ENCODE measurements at regions not wholly inside any gene's neighbourhood (a gene's known extent, or its start where the extent isn't known, plus 50 kb on each side); places are given as distances from the start of the nearest gene placed in this dataset.
"Not testable (repeated sequence)": the region's sequence is repeated elsewhere in the genome, so short reads cannot be mapped to it uniquely, and the experiment has no call there.

GRCh38 chr10:94131885-94132284 lies 138.2 kb downstream of the PLCE1 start:
- DNase-seq: no peak

GRCh38 chr10:94133239-94133638 lies 139.5 kb downstream of the PLCE1 start:
- no peak for DNase-seq

- no peak for DNase-seq
Measured at GRCh38 chr10:94137747-94138146, 144.0 kb downstream of the PLCE1 start.

GRCh38 chr10:94138391-94138790 lies 144.7 kb downstream of the PLCE1 start:
- DNase-seq: no peak

- DNase-seq: no peak
Measured at GRCh38 chr10:94143261-94143660, 149.5 kb downstream of the PLCE1 start.

- DNase-seq: no peak
Measured at GRCh38 chr10:94146313-94146712, 152.6 kb downstream of the PLCE1 start.

GRCh38 chr10:94146746-94147145 lies 153.0 kb downstream of the PLCE1 start:
- no peak for DNase-seq

GRCh38 chr10:94149702-94150101 lies 156.0 kb downstream of the PLCE1 start:
- no peak for DNase-seq

- DNase-seq: no peak
Measured at GRCh38 chr10:94150541-94151184, 156.9 kb downstream of the PLCE1 start.

GRCh38 chr10:94155722-94156271 lies 162.1 kb downstream of the PLCE1 start:
- no peak for DNase-seq

- no peak for DNase-seq
Measured at GRCh38 chr10:94156453-94156852, 162.7 kb downstream of the PLCE1 start.

GRCh38 chr10:94165158-94165611 lies 171.5 kb downstream of the PLCE1 start:
- DNase-seq: not testable (repeated sequence)

GRCh38 chr10:94172332-94172731 lies 178.6 kb downstream of the PLCE1 start:
- DNase-seq: no peak

- DNase-seq: no peak
Measured at GRCh38 chr10:94173594-94173993, 179.9 kb downstream of the PLCE1 start.

GRCh38 chr10:94174838-94175237 lies 181.1 kb downstream of the PLCE1 start:
- DNase-seq: no peak

GRCh38 chr10:94178475-94179253 lies 184.1 kb downstream of the NOC3L start:
- DNase-seq: no peak

- no peak for DNase-seq
Measured at GRCh38 chr10:94180576-94180975, 182.2 kb downstream of the NOC3L start.

GRCh38 chr10:94183666-94184264 lies 179.0 kb downstream of the NOC3L start:
- DNase-seq: no peak

GRCh38 chr10:94186722-94187121 lies 176.0 kb downstream of the NOC3L start:
- no peak for DNase-seq

GRCh38 chr10:94192333-94192732 lies 170.4 kb downstream of the NOC3L start:
- DNase-seq: no peak

GRCh38 chr10:94192974-94193373 lies 169.8 kb downstream of the NOC3L start:
- no peak for DNase-seq

- DNase-seq: no peak
Measured at GRCh38 chr10:94193466-94193924, 169.2 kb downstream of the NOC3L start.

- no peak for DNase-seq
Measured at GRCh38 chr10:94194256-94194655, 168.5 kb downstream of the NOC3L start.

GRCh38 chr10:94197241-94197640 lies 165.5 kb downstream of the NOC3L start:
- no peak for DNase-seq

Data from NCI-H2029 treated with DMSO at 0.1 percent for 48 hours (cell line).